T-helper 17 cell (primary cell): ENCODE measurements at regions not wholly inside any gene's neighbourhood (a gene's known extent, or its start where the extent isn't known, plus 50 kb on each side); places are given as distances from the start of the nearest gene placed in this dataset.
"Not testable (repeated sequence)": the region's sequence is repeated elsewhere in the genome, so short reads cannot be mapped to it uniquely, and the experiment has no call there.

Experiments used
- ATAC-seq: fragments of 150-1000 bp; cut with Tn5 transposase; 2 replicates; pipeline ENCODE4 v1.10.0; 2021; ENCODE audit warnings: mild to moderate bottlenecking, moderate library complexity
- DNase-seq, 3 donors: peaks; one replicate each; pipeline versions ENCODE4 v3.0.0 to v3.0.0-alpha.2; 2020 to 2021
- H3K9me3 ChIP-seq: one replicate; pipeline ENCODE4 v1.7.0; 2013; ENCODE audit warnings: low read length, mild to moderate bottlenecking; ENCODE audit not compliant: control insufficient read depth, poor library complexity, severe bottlenecking
- H3K27ac Mint-ChIP-seq: one replicate; pipeline ENCODE4 v1.8.0; 2022; ENCODE audit warnings: mild to moderate bottlenecking, moderate library complexity, mixed read lengths
- H3K27me3 Mint-ChIP-seq: one replicate; pipeline ENCODE4 v1.8.0; 2022; ENCODE audit warnings: mixed read lengths
- H3K36me3 Mint-ChIP-seq: one replicate; pipeline ENCODE4 v1.8.0; 2022; ENCODE audit warnings: low read depth, mixed read lengths
- H3K4me1 Mint-ChIP-seq: one replicate; pipeline ENCODE4 v1.8.0; 2022; ENCODE audit warnings: mild to moderate bottlenecking, mixed read lengths
- H3K4me3 Mint-ChIP-seq: one replicate; pipeline ENCODE4 v1.8.0; 2022; ENCODE audit warnings: mild to moderate bottlenecking, moderate library complexity, mixed read lengths

- Mint-ChIP-seq H3K36me3 (no peaks in the 10 kb centered on the region), H3K27me3 (no peaks in the 10 kb centered on the region), H3K4me3 (no peak overlapping the region), H3K27ac (no peak overlapping the region), H3K4me1 (no peaks in the 10 kb centered on the region)
- no peaks in the 10 kb centered on the region for H3K9me3 ChIP-seq
- ATAC-seq (no peak), DNase-seq (no peak)
These were observed 365.9 kb upstream of the ZFHX3 start for GRCh38 chr16:73413830-73414190.

GRCh38 chr16:73413091-73413829, 365.3 kb upstream of the ZFHX3 start:
- H3K9me3 ChIP-seq = no peaks in the 10 kb centered on the region
- Mint-ChIP-seq H3K27ac (no peak overlapping the region), H3K36me3 (no peaks in the 10 kb centered on the region), H3K4me1 (no peaks in the 10 kb centered on the region), H3K27me3 (no peaks in the 10 kb centered on the region), H3K4me3 (no peak overlapping the region)
- ATAC-seq = no peak
- no peak for DNase-seq

GRCh38 chr16:73412416-73412815, 364.5 kb upstream of the ZFHX3 start:
- no peak overlapping the region for H3K27ac Mint-ChIP-seq
- H3K4me3 Mint-ChIP-seq = no peak overlapping the region
- ATAC-seq (no peak), DNase-seq (no peak)
- no peaks in the 10 kb centered on the region for H3K4me1 Mint-ChIP-seq
- H3K27me3 Mint-ChIP-seq = no peaks in the 10 kb centered on the region
- H3K36me3 Mint-ChIP-seq = no peaks in the 10 kb centered on the region
- no peaks in the 10 kb centered on the region for H3K9me3 ChIP-seq

GRCh38 chr16:73408716-73409115, 360.8 kb upstream of the ZFHX3 start:
- Mint-ChIP-seq H3K36me3 (no peaks in the 10 kb centered on the region), H3K27me3 (no peaks in the 10 kb centered on the region), H3K27ac (no peak overlapping the region), H3K4me1 (no peaks in the 10 kb centered on the region), H3K4me3 (no peak overlapping the region)
- H3K9me3 ChIP-seq = no peaks in the 10 kb centered on the region
- no peak for DNase-seq
- no peak for ATAC-seq

- H3K36me3 Mint-ChIP-seq = no peaks in the 10 kb centered on the region
- no peak overlapping the region for H3K27ac Mint-ChIP-seq
- DNase-seq = no peak
- no peak for ATAC-seq
- H3K4me1 Mint-ChIP-seq = no peaks in the 10 kb centered on the region
- no peak overlapping the region for H3K4me3 Mint-ChIP-seq
- H3K9me3 ChIP-seq = no peaks in the 10 kb centered on the region
- no peaks in the 10 kb centered on the region for H3K27me3 Mint-ChIP-seq
These were observed 360.4 kb upstream of the ZFHX3 start for GRCh38 chr16:73408311-73408710.

- no peak for ATAC-seq
- Mint-ChIP-seq H3K36me3 (no peaks in the 10 kb centered on the region), H3K4me1 (no peaks in the 10 kb centered on the region)
These were observed 357.9 kb upstream of the ZFHX3 start for GRCh38 chr16:73405851-73406250.

GRCh38 chr16:73404001-73404400, 356.1 kb upstream of the ZFHX3 start:
- ATAC-seq (no peak), DNase-seq (no peak)
- Mint-ChIP-seq H3K36me3 (no peaks in the 10 kb centered on the region), H3K27me3 (no peaks in the 10 kb centered on the region), H3K4me3 (no peak overlapping the region), H3K4me1 (no peaks in the 10 kb centered on the region), H3K27ac (no peak overlapping the region)
- H3K9me3 ChIP-seq = no peaks in the 10 kb centered on the region

More at GRCh38 chr16:73405851-73406250, 357.9 kb upstream of the ZFHX3 start:
- no peak overlapping the region for H3K4me3 Mint-ChIP-seq
- H3K9me3 ChIP-seq = no peaks in the 10 kb centered on the region
- H3K27ac Mint-ChIP-seq = no peak overlapping the region
- H3K27me3 Mint-ChIP-seq = no peaks in the 10 kb centered on the region
- DNase-seq = no peak

GRCh38 chr16:73403291-73403690, 355.4 kb upstream of the ZFHX3 start:
- Mint-ChIP-seq H3K27ac (no peak overlapping the region), H3K4me1 (no peaks in the 10 kb centered on the region), H3K36me3 (no peaks in the 10 kb centered on the region), H3K4me3 (no peak overlapping the region), H3K27me3 (no peaks in the 10 kb centered on the region)
- DNase-seq = no peak
- no peaks in the 10 kb centered on the region for H3K9me3 ChIP-seq
- no peak for ATAC-seq

GRCh38 chr16:73400951-73401350, 353.0 kb upstream of the ZFHX3 start:
- no peaks in the 10 kb centered on the region for H3K27me3 Mint-ChIP-seq
- ATAC-seq = no peak
- no peak overlapping the region for H3K4me3 Mint-ChIP-seq
- no peaks in the 10 kb centered on the region for H3K9me3 ChIP-seq
- H3K27ac Mint-ChIP-seq = no peak overlapping the region
- DNase-seq = no peak
- H3K4me1 Mint-ChIP-seq = no peaks in the 10 kb centered on the region
- no peaks in the 10 kb centered on the region for H3K36me3 Mint-ChIP-seq

GRCh38 chr16:73399997-73400396, 352.1 kb upstream of the ZFHX3 start:
- H3K9me3 ChIP-seq = no peaks in the 10 kb centered on the region
- no peak overlapping the region for H3K27ac Mint-ChIP-seq
- no peaks in the 10 kb centered on the region for H3K36me3 Mint-ChIP-seq
- H3K4me1 Mint-ChIP-seq = no peaks in the 10 kb centered on the region
- no peaks in the 10 kb centered on the region for H3K27me3 Mint-ChIP-seq
- H3K4me3 Mint-ChIP-seq = no peak overlapping the region
- ATAC-seq = no peak
- DNase-seq = no peak

GRCh38 chr16:73399486-73399885, 351.6 kb upstream of the ZFHX3 start:
- DNase-seq (no peak), ATAC-seq (no peak)
- no peaks in the 10 kb centered on the region for H3K4me1 Mint-ChIP-seq
- H3K9me3 ChIP-seq = no peaks in the 10 kb centered on the region
- H3K27ac Mint-ChIP-seq = no peak overlapping the region
- no peak overlapping the region for H3K4me3 Mint-ChIP-seq
- no peaks in the 10 kb centered on the region for H3K27me3 Mint-ChIP-seq
- H3K36me3 Mint-ChIP-seq = no peaks in the 10 kb centered on the region

GRCh38 chr16:73398604-73399003, 350.7 kb upstream of the ZFHX3 start:
- DNase-seq, H3K9me3 ChIP-seq, ATAC-seq, H3K27me3 Mint-ChIP-seq, H3K36me3 Mint-ChIP-seq, H3K4me3 Mint-ChIP-seq, H3K4me1 Mint-ChIP-seq, H3K27ac Mint-ChIP-seq: not testable (repeated sequence)

GRCh38 chr16:73396556-73396955, 348.6 kb upstream of the ZFHX3 start:
- Mint-ChIP-seq H3K4me3 (no peak overlapping the region), H3K27ac (no peak overlapping the region), H3K4me1 (no peaks in the 10 kb centered on the region)

GRCh38 chr16:73390936-73391335, 343.0 kb upstream of the ZFHX3 start:
- no peaks in the 10 kb centered on the region for H3K4me1 Mint-ChIP-seq
- no peaks in the 10 kb centered on the region for H3K36me3 Mint-ChIP-seq
- ATAC-seq = no peak
- H3K27ac Mint-ChIP-seq = no peak overlapping the region
- DNase-seq = no peak
- no peaks in the 10 kb centered on the region for H3K27me3 Mint-ChIP-seq
- no peaks in the 10 kb centered on the region for H3K9me3 ChIP-seq
- no peak overlapping the region for H3K4me3 Mint-ChIP-seq

More at GRCh38 chr16:73396556-73396955, 348.6 kb upstream of the ZFHX3 start:
- H3K9me3 ChIP-seq = no peaks in the 10 kb centered on the region
- ATAC-seq = no peak
- Mint-ChIP-seq H3K36me3 (no peaks in the 10 kb centered on the region), H3K27me3 (no peaks in the 10 kb centered on the region)
- no peak for DNase-seq
